ENCODE measurements at regions not wholly inside any gene's neighbourhood (a gene's known extent, or its start where the extent isn't known, plus 50 kb on each side); places are given as distances from the start of the nearest gene placed in this dataset.

- TF ChIP-seq POLR2A (IDR thresholded peaks at IDR 0.05; ENCODE audit: low read depth) (no peak), POLR2AphosphoS5 (IDR thresholded peaks at IDR 0.05) (no peak), CTCF (IDR thresholded peaks at IDR 0.05) (no peak), EP300 (IDR thresholded peaks at IDR 0.05) (no peak)
These were observed 232.6 kb upstream of the CARD18 start for GRCh38 chr11:105372206-105372605.

Measured in esophagus muscularis mucosa (tissue), 4 donors.